ENCODE measurements at regions not wholly inside any gene's neighbourhood (a gene's known extent, or its start where the extent isn't known, plus 50 kb on each side); places are given as distances from the start of the nearest gene placed in this dataset.

DNA sequence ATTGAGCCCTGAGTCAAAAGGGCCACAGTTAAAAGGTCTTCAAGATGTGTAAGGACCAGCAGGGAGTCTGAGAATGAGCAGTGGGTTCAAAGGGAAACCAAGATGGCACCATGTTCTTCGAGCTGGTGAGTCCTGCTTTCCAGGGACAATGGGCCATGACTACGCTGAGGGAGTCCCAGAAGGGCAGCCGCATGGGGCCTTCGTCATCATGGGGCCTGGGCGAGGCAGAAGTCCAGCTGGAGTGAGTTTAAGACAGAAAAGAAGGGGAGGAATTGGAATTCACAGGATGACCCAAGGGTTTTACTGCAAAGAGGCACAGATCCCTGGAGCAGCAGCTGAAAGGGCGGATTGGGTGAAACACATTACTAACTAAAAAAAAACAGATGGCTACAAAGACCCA lies 340.8 kb upstream of the MYT1L start:
- TF ChIP-seq SUZ12 (IDR thresholded peaks at IDR 0.05; ENCODE audit: extremely low read depth, insufficient read depth, insufficient read length) (no peak), YY1 (IDR thresholded peaks at IDR 0.05; ENCODE audit: insufficient read depth, insufficient read length) (no peak), ZNF274 (IDR thresholded peaks at IDR 0.05; ENCODE audit: low read depth, low read length) (no peak)

Data from NT2/D1 (cell line).